Subcutaneous abdominal adipose tissue (tissue), 5 donors: ENCODE measurements at regions not wholly inside any gene's neighbourhood (a gene's known extent, or its start where the extent isn't known, plus 50 kb on each side); places are given as distances from the start of the nearest gene placed in this dataset.

ENCODE experiments used
- H3K27ac ChIP-seq: one replicate; pipeline ENCODE4 v1.7.0; 2013; ENCODE audit warnings: low read depth, mild to moderate bottlenecking, inconsistent platforms, low read length, moderate library complexity
- H3K27me3 ChIP-seq, 5 donors: one replicate each; pipeline ENCODE4 v1.7.0; 2013; ENCODE audit warnings: low read length in 5 of 5, inconsistent platforms in 1 of 5; ENCODE audit not compliant: control insufficient read depth in 5 of 5, insufficient read depth in 4 of 5
- H3K36me3 ChIP-seq, 5 donors: one replicate each; pipeline ENCODE4 v1.7.0; 2013; ENCODE audit warnings: low read length in 5 of 5; ENCODE audit not compliant: control insufficient read depth in 5 of 5, insufficient read depth in 5 of 5
- H3K4me1 ChIP-seq, 5 donors: one replicate each; pipeline ENCODE4 v1.7.0; 2013; ENCODE audit warnings: low read length in 5 of 5, mild to moderate bottlenecking in 3 of 5, moderate library complexity in 1 of 5; ENCODE audit not compliant: control insufficient read depth in 5 of 5, insufficient read depth in 5 of 5
- H3K4me3 ChIP-seq, 5 donors: one replicate each; pipeline ENCODE4 v1.7.0; 2013; ENCODE audit warnings: low read length in 5 of 5, low read depth in 1 of 5
- H3K9ac ChIP-seq, 5 donors: one replicate each; pipeline ENCODE4 v1.7.0; 2013; ENCODE audit warnings: low read length in 5 of 5, mild to moderate bottlenecking in 4 of 5, moderate library complexity in 3 of 5
- H3K9me3 ChIP-seq, 5 donors: one replicate each; pipeline ENCODE4 v1.7.0; 2013; ENCODE audit warnings: low read length in 5 of 5; ENCODE audit not compliant: control insufficient read depth in 5 of 5
- donor health status: healthy.
- donor health status: healthy.
- donor health status: healthy.
- donor health status: healthy.
- donor health status: healthy.

- H3K27ac ChIP-seq: no peak overlapping the region
- H3K4me3 ChIP-seq: no peak overlapping the region
- no peaks in the 10 kb centered on the region for H3K27me3 ChIP-seq
- H3K9me3 ChIP-seq: peaks cover 0 to 11% (median 0%) of the 10 kb centered on the region in 5 donors
- H3K9ac ChIP-seq: no peak overlapping the region
- H3K36me3 ChIP-seq: no peaks in the 10 kb centered on the region
- no peaks in the 10 kb centered on the region for H3K4me1 ChIP-seq
Observed at GRCh38 chr3:111428301-111428700, 113.7 kb upstream of the CD96 start.

- Histone ChIP-seq H3K27ac (no peak overlapping the region), H3K36me3 (no peaks in the 10 kb centered on the region), H3K27me3 (no peaks in the 10 kb centered on the region), H3K4me1 (no peaks in the 10 kb centered on the region), H3K4me3 (no peak overlapping the region), H3K9ac (no peak overlapping the region), H3K9me3 (peaks cover 0 to 6% (median 0%) of the 10 kb centered on the region in 5 donors)
Observed at GRCh38 chr3:111434941-111435622, 106.9 kb upstream of the CD96 start.

- H3K4me3 ChIP-seq: no peak overlapping the region
- H3K9me3 ChIP-seq: peaks cover 0 to 4% (median 0%) of the 10 kb centered on the region in 5 donors
- H3K4me1 ChIP-seq: no peaks in the 10 kb centered on the region
- no peak overlapping the region for H3K27ac ChIP-seq
- H3K9ac ChIP-seq: no peak overlapping the region
- no peaks in the 10 kb centered on the region for H3K36me3 ChIP-seq
- no peaks in the 10 kb centered on the region for H3K27me3 ChIP-seq
Observed at GRCh38 chr3:111438283-111438682, 103.7 kb upstream of the CD96 start.

- Histone ChIP-seq H3K4me3 (no peak overlapping the region), H3K9me3 (no peaks in the 10 kb centered on the region), H3K27ac (no peak overlapping the region)
Observed at GRCh38 chr3:111454551-111454950, 87.4 kb upstream of the CD96 start.

GRCh38 chr3:111465081-111465670 lies 76.8 kb upstream of the CD96 start:
- no peak overlapping the region for H3K27ac ChIP-seq
- H3K9ac ChIP-seq: no peak overlapping the region
- no peak overlapping the region for H3K4me3 ChIP-seq
- H3K27me3 ChIP-seq: no peaks in the 10 kb centered on the region
- H3K4me1 ChIP-seq: no peaks in the 10 kb centered on the region
- H3K9me3 ChIP-seq: peaks cover 0 to 5% (median 0%) of the 10 kb centered on the region in 5 donors
- no peaks in the 10 kb centered on the region for H3K36me3 ChIP-seq

More at GRCh38 chr3:111454551-111454950, 87.4 kb upstream of the CD96 start:
- no peak overlapping the region for H3K9ac ChIP-seq
- H3K36me3 ChIP-seq: no peaks in the 10 kb centered on the region
- no peaks in the 10 kb centered on the region for H3K4me1 ChIP-seq
- H3K27me3 ChIP-seq: no peaks in the 10 kb centered on the region

GRCh38 chr3:111470032-111470431 lies 72.0 kb upstream of the CD96 start:
- no peaks in the 10 kb centered on the region for H3K36me3 ChIP-seq

GRCh38 chr3:111471831-111472230 lies 70.2 kb upstream of the CD96 start:
- H3K9ac ChIP-seq: no peak overlapping the region

More at GRCh38 chr3:111470032-111470431, 72.0 kb upstream of the CD96 start:
- H3K27me3 ChIP-seq: no peaks in the 10 kb centered on the region
- H3K9me3 ChIP-seq: peaks cover 0 to 9% (median 0%) of the 10 kb centered on the region in 5 donors
- H3K4me3 ChIP-seq: no peak overlapping the region
- no peak overlapping the region for H3K27ac ChIP-seq
- H3K9ac ChIP-seq: no peak overlapping the region
- H3K4me1 ChIP-seq: no peaks in the 10 kb centered on the region

GRCh38 chr3:111472556-111472955 lies 69.4 kb upstream of the CD96 start:
- H3K9me3 ChIP-seq: peaks cover 0 to 9% (median 0%) of the 10 kb centered on the region in 5 donors
- no peak overlapping the region for H3K27ac ChIP-seq
- H3K4me1 ChIP-seq: no peaks in the 10 kb centered on the region
- no peaks in the 10 kb centered on the region for H3K27me3 ChIP-seq
- H3K4me3 ChIP-seq: no peak overlapping the region
- no peaks in the 10 kb centered on the region for H3K36me3 ChIP-seq
- no peak overlapping the region for H3K9ac ChIP-seq

More at GRCh38 chr3:111471831-111472230, 70.2 kb upstream of the CD96 start:
- H3K36me3 ChIP-seq: no peaks in the 10 kb centered on the region
- no peaks in the 10 kb centered on the region for H3K27me3 ChIP-seq
- no peak overlapping the region for H3K27ac ChIP-seq
- H3K9me3 ChIP-seq: peaks cover 0 to 9% (median 0%) of the 10 kb centered on the region in 5 donors
- no peaks in the 10 kb centered on the region for H3K4me1 ChIP-seq
- H3K4me3 ChIP-seq: no peak overlapping the region

- Histone ChIP-seq H3K4me3 (no peak overlapping the region), H3K4me1 (no peaks in the 10 kb centered on the region), H3K9ac (no peak overlapping the region), H3K9me3 (peaks cover 0 to 4% (median 0%) of the 10 kb centered on the region in 5 donors), H3K27ac (no peak overlapping the region), H3K36me3 (no peaks in the 10 kb centered on the region), H3K27me3 (no peaks in the 10 kb centered on the region)
Observed at GRCh38 chr3:111473550-111473949, 68.4 kb upstream of the CD96 start.

- no peak overlapping the region for H3K9ac ChIP-seq
- H3K36me3 ChIP-seq: no peaks in the 10 kb centered on the region
- no peaks in the 10 kb centered on the region for H3K27me3 ChIP-seq
- H3K4me1 ChIP-seq: no peaks in the 10 kb centered on the region
- no peaks in the 10 kb centered on the region for H3K9me3 ChIP-seq
- H3K27ac ChIP-seq: no peak overlapping the region
- H3K4me3 ChIP-seq: no peak overlapping the region
Observed at GRCh38 chr3:111476701-111477100, 65.3 kb upstream of the CD96 start.
